ENCODE measurements at regions not wholly inside any gene's neighbourhood (a gene's known extent, or its start where the extent isn't known, plus 50 kb on each side); places are given as distances from the start of the nearest gene placed in this dataset.

- no peaks in the 10 kb centered on the region for H3K9me2 ChIP-seq (replicated peaks; ENCODE audit: insufficient read depth)
- no peaks in the 10 kb centered on the region for H3K36me3 ChIP-seq (replicated peaks; ENCODE audit: insufficient read depth, low read depth)
- no peak overlapping the region for H3K4me3 ChIP-seq
- no peaks in the 10 kb centered on the region for H3K79me2 ChIP-seq
- peak overlapping the region; percentile 66 for H3K27ac ChIP-seq
- no peaks in the 10 kb centered on the region for H3K27me3 ChIP-seq
- no peak for TF ChIP-seq EZH2phosphoT487 (IDR thresholded peaks at IDR 0.05; ENCODE audit: low read depth, severe bottlenecking, unreplicated experiment)
- no peak for TF ChIP-seq EZH2 (IDR thresholded peaks at IDR 0.05; ENCODE audit: borderline replicate concordance)
- TF ChIP-seq CTCF (IDR thresholded peaks at IDR 0.05; ENCODE audit: poor library complexity) = no peak
- H2AFZ ChIP-seq = no peak overlapping the region
- no peaks in the 10 kb centered on the region for H3K4me1 ChIP-seq (ENCODE audit: insufficient read depth)
- no peak for DNase-seq (ENCODE audit: low spot score)
- no peaks in the 10 kb centered on the region for H4K20me1 ChIP-seq (ENCODE audit: insufficient read depth, poor library complexity, severe bottlenecking)
- H3K4me2 ChIP-seq = peak overlapping the region; percentile 22
- no peaks in the 10 kb centered on the region for H3K9me3 ChIP-seq (ENCODE audit: low read depth)
Measured at GRCh38 chr18:22283116-22283395, 113.7 kb downstream of the GATA6 start.

GRCh38 chr18:22282311-22283115 lies 113.1 kb downstream of the GATA6 start:
- Histone ChIP-seq H3K4me1 (ENCODE audit: insufficient read depth) (no peaks in the 10 kb centered on the region), H3K36me3 (replicated peaks; ENCODE audit: insufficient read depth, low read depth) (no peaks in the 10 kb centered on the region), H2AFZ (no peak overlapping the region), H3K79me2 (no peaks in the 10 kb centered on the region), H3K4me2 (peak overlapping the region; percentile 26), H3K4me3 (no peak overlapping the region), H3K9me3 (ENCODE audit: low read depth) (no peaks in the 10 kb centered on the region), H3K27ac (peak overlapping the region; percentile 91), H3K9me2 (replicated peaks; ENCODE audit: insufficient read depth) (no peaks in the 10 kb centered on the region), H3K27me3 (no peaks in the 10 kb centered on the region), H4K20me1 (ENCODE audit: insufficient read depth, poor library complexity, severe bottlenecking) (no peaks in the 10 kb centered on the region)
- WGBS (ENCODE audit: low lambda C conversion rate, missing lambda C conversion rate) = 64% methylated on average over 8 of the region's 8 CpGs
- peak; percentile 74 for DNase-seq (ENCODE audit: low spot score)
- TF ChIP-seq EZH2 (IDR thresholded peaks at IDR 0.05; ENCODE audit: borderline replicate concordance) = no peak
- no peak for TF ChIP-seq EZH2phosphoT487 (IDR thresholded peaks at IDR 0.05; ENCODE audit: low read depth, severe bottlenecking, unreplicated experiment)
- TF ChIP-seq CTCF (IDR thresholded peaks at IDR 0.05; ENCODE audit: poor library complexity) = no peak

- Histone ChIP-seq H4K20me1 (ENCODE audit: insufficient read depth, poor library complexity, severe bottlenecking) (no peaks in the 10 kb centered on the region), H3K27ac (no peak overlapping the region), H3K9me2 (replicated peaks; ENCODE audit: insufficient read depth) (no peaks in the 10 kb centered on the region), H3K4me3 (no peak overlapping the region), H3K27me3 (no peaks in the 10 kb centered on the region), H3K79me2 (no peaks in the 10 kb centered on the region), H3K36me3 (replicated peaks; ENCODE audit: insufficient read depth, low read depth) (no peaks in the 10 kb centered on the region), H3K4me2 (no peak overlapping the region), H2AFZ (no peak overlapping the region), H3K9me3 (ENCODE audit: low read depth) (no peaks in the 10 kb centered on the region), H3K4me1 (ENCODE audit: insufficient read depth) (no peaks in the 10 kb centered on the region)
- TF ChIP-seq EZH2phosphoT487 (IDR thresholded peaks at IDR 0.05; ENCODE audit: low read depth, severe bottlenecking, unreplicated experiment) = no peak
- no peak for TF ChIP-seq CTCF (IDR thresholded peaks at IDR 0.05; ENCODE audit: poor library complexity)
- no peak for TF ChIP-seq EZH2 (IDR thresholded peaks at IDR 0.05; ENCODE audit: borderline replicate concordance)
- 96% methylated on average over 1 of the region's 1 CpG for WGBS (ENCODE audit: low lambda C conversion rate, missing lambda C conversion rate)
- no peak for DNase-seq (ENCODE audit: low spot score)
Measured at GRCh38 chr18:22280453-22280750, 111.0 kb downstream of the GATA6 start.

All from hepatocyte (in vitro differentiated cells).